ENCODE measurements at regions not wholly inside any gene's neighbourhood (a gene's known extent, or its start where the extent isn't known, plus 50 kb on each side); places are given as distances from the start of the nearest gene placed in this dataset.

DNA sequence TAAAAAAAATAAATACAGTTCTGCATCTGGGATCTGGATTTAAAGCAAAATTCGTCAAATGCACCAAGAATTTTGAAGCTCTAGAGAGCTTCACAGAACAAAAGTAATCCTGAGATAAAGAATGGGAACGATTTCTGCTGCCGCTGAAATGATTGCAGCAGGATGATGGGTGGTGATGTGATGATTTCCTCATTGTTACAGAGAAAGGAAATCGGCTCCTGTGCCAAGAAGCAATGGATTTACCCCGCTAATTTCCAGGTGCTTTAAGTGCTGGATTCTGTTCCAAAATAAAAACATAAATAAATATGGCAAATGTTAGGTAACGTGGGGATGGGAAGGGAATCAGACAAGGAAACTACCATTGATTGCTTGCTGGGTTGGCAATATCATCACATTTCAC lies 1067.9 kb upstream of the MAP3K7 start:
- no peaks in the 10 kb centered on the region for H3K36me3 ChIP-seq (ENCODE audit: control insufficient read depth, insufficient read depth, low read length)
- DNase-seq (ENCODE audit: low read depth in 2 of 2), result no peak
- H3K4me1 ChIP-seq (ENCODE audit: control insufficient read depth, extremely low read depth, insufficient read depth, low read length), result no peaks in the 10 kb centered on the region
- H3K9me3 ChIP-seq (ENCODE audit: control insufficient read depth, insufficient read depth, low read depth, low read length), result no peaks in the 10 kb centered on the region
- no peaks in the 10 kb centered on the region for H3K27me3 ChIP-seq (ENCODE audit: control insufficient read depth, insufficient read depth, low read length)
- no peaks in the 10 kb centered on the region for H3K79me2 ChIP-seq (ENCODE audit: control insufficient read depth, insufficient read depth, low read length)
- no peaks in the 10 kb centered on the region for H4K20me1 ChIP-seq (ENCODE audit: control insufficient read depth, extremely low read depth, insufficient read depth, low read length)
- no peak overlapping the region for H3K4me2 ChIP-seq (ENCODE audit: extremely low read depth, insufficient read depth, low read length)
- no peak overlapping the region for H3K27ac ChIP-seq (ENCODE audit: insufficient read depth, low read length)
- H3K4me3 ChIP-seq (replicated peaks in 1 of 4; ENCODE audit: control extremely low read depth in 1 of 4, insufficient read depth in 1 of 4, low read depth in 3 of 4, low read length in 4 of 4), result no peak overlapping the region
- H3K9ac ChIP-seq (ENCODE audit: insufficient read depth, low read length), result no peak overlapping the region
- no peak overlapping the region for H2AFZ ChIP-seq (ENCODE audit: low read length)
- TF ChIP-seq, protein P1, sequence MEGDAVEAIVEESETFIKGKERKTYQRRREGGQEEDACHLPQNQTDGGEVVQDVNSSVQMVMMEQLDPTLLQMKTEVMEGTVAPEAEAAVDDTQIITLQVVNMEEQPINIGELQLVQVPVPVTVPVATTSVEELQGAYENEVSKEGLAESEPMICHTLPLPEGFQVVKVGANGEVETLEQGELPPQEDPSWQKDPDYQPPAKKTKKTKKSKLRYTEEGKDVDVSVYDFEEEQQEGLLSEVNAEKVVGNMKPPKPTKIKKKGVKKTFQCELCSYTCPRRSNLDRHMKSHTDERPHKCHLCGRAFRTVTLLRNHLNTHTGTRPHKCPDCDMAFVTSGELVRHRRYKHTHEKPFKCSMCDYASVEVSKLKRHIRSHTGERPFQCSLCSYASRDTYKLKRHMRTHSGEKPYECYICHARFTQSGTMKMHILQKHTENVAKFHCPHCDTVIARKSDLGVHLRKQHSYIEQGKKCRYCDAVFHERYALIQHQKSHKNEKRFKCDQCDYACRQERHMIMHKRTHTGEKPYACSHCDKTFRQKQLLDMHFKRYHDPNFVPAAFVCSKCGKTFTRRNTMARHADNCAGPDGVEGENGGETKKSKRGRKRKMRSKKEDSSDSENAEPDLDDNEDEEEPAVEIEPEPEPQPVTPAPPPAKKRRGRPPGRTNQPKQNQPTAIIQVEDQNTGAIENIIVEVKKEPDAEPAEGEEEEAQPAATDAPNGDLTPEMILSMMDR (conservative IDR thresholded peaks at IDR 0.05 in 1 of 2, IDR thresholded peaks at IDR 0.05 in 1 of 2; ENCODE audit: low read depth in 1 of 2, low read length in 2 of 2), result no peak
- TF ChIP-seq EZH2 (IDR thresholded peaks at IDR 0.05; ENCODE audit: low read length, missing control alignments), result no peak

- no peaks in the 10 kb centered on the region for H3K27me3 ChIP-seq (ENCODE audit: control insufficient read depth, insufficient read depth, low read length)
- H3K4me1 ChIP-seq (ENCODE audit: control insufficient read depth, extremely low read depth, insufficient read depth, low read length), result no peaks in the 10 kb centered on the region
- peak; percentile 1 to 51 for DNase-seq (ENCODE audit: low read depth in 2 of 2)
- H3K27ac ChIP-seq (ENCODE audit: insufficient read depth, low read length), result no peak overlapping the region
- H3K79me2 ChIP-seq (ENCODE audit: control insufficient read depth, insufficient read depth, low read length), result no peaks in the 10 kb centered on the region
- H3K9me3 ChIP-seq (ENCODE audit: control insufficient read depth, insufficient read depth, low read depth, low read length), result no peaks in the 10 kb centered on the region
- no peaks in the 10 kb centered on the region for H4K20me1 ChIP-seq (ENCODE audit: control insufficient read depth, extremely low read depth, insufficient read depth, low read length)
- TF ChIP-seq EZH2 (IDR thresholded peaks at IDR 0.05; ENCODE audit: low read length, missing control alignments), result no peak
- TF ChIP-seq, protein P1 (conservative IDR thresholded peaks at IDR 0.05 in 1 of 2, IDR thresholded peaks at IDR 0.05 in 1 of 2; ENCODE audit: low read depth in 1 of 2, low read length in 2 of 2), result no peak
- H2AFZ ChIP-seq (ENCODE audit: low read length), result no peak overlapping the region
- no peaks in the 10 kb centered on the region for H3K36me3 ChIP-seq (ENCODE audit: control insufficient read depth, insufficient read depth, low read length)
- no peak overlapping the region for H3K4me3 ChIP-seq (replicated peaks in 1 of 4; ENCODE audit: control extremely low read depth in 1 of 4, insufficient read depth in 1 of 4, low read depth in 3 of 4, low read length in 4 of 4)
- H3K4me2 ChIP-seq (ENCODE audit: extremely low read depth, insufficient read depth, low read length), result no peak overlapping the region
- H3K9ac ChIP-seq (ENCODE audit: insufficient read depth, low read length), result no peak overlapping the region
Measured at GRCh38 chr6:91654357-91654756, 1067.5 kb upstream of the MAP3K7 start.

DNA sequence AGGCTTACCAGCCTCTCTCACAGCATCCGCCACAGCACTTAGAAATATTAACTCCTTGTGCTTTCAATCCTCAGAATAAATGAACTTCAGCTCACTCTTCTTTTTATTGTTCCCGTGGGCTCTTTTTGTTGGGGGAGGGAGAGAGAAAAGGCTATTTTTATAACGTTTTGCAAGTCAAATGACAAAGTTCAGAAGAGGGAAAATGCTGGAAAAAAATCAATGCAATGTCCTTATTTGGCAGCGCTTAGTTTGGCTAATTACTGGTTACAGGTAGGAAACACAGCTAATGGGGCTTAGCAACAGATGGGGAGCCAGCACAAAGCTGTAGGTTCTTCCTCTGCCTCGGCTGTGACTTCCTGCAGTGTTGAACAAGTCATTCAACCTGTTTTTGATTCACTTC lies 1067.0 kb upstream of the MAP3K7 start:
- no peaks in the 10 kb centered on the region for H4K20me1 ChIP-seq (ENCODE audit: control insufficient read depth, extremely low read depth, insufficient read depth, low read length)
- DNase-seq (ENCODE audit: low read depth in 2 of 2), result no peak
- H3K27me3 ChIP-seq (ENCODE audit: control insufficient read depth, insufficient read depth, low read length), result no peaks in the 10 kb centered on the region
- H3K4me1 ChIP-seq (ENCODE audit: control insufficient read depth, extremely low read depth, insufficient read depth, low read length), result no peaks in the 10 kb centered on the region
- H3K4me3 ChIP-seq (replicated peaks in 1 of 4; ENCODE audit: control extremely low read depth in 1 of 4, insufficient read depth in 1 of 4, low read depth in 3 of 4, low read length in 4 of 4), result no peak overlapping the region
- no peak overlapping the region for H3K4me2 ChIP-seq (ENCODE audit: extremely low read depth, insufficient read depth, low read length)
- H3K9me3 ChIP-seq (ENCODE audit: control insufficient read depth, insufficient read depth, low read depth, low read length), result no peaks in the 10 kb centered on the region
- no peaks in the 10 kb centered on the region for H3K36me3 ChIP-seq (ENCODE audit: control insufficient read depth, insufficient read depth, low read length)
- no peaks in the 10 kb centered on the region for H3K79me2 ChIP-seq (ENCODE audit: control insufficient read depth, insufficient read depth, low read length)
- no peak overlapping the region for H2AFZ ChIP-seq (ENCODE audit: low read length)
- H3K9ac ChIP-seq (ENCODE audit: insufficient read depth, low read length), result no peak overlapping the region
- H3K27ac ChIP-seq (ENCODE audit: insufficient read depth, low read length), result no peak overlapping the region
- no peak for TF ChIP-seq EZH2 (IDR thresholded peaks at IDR 0.05; ENCODE audit: low read length, missing control alignments)
- TF ChIP-seq, protein P1 (conservative IDR thresholded peaks at IDR 0.05 in 1 of 2, IDR thresholded peaks at IDR 0.05 in 1 of 2; ENCODE audit: low read depth in 1 of 2, low read length in 2 of 2), result no peak

Measured in fibroblast of lung (primary cell).